Amniotic stem cell (primary cell): ENCODE measurements at regions not wholly inside any gene's neighbourhood (a gene's known extent, or its start where the extent isn't known, plus 50 kb on each side); places are given as distances from the start of the nearest gene placed in this dataset.
"Not testable (repeated sequence)": the region's sequence is repeated elsewhere in the genome, so short reads cannot be mapped to it uniquely, and the experiment has no call there.

Source experiments
- DNase-seq: peaks from one replicate; lab custom pipeline; 2025; lab: John Stamatoyannopoulos, UW

- DNase-seq = no peak
Measured at GRCh38 chr6:134398453-134398852, 80.5 kb upstream of the SGK1 start.

- no peak for DNase-seq
Measured at GRCh38 chr6:134397676-134398075, 79.8 kb upstream of the SGK1 start.

- no peak for DNase-seq
Measured at GRCh38 chr6:134394905-134395304, 77.0 kb upstream of the SGK1 start.

- no peak for DNase-seq
Measured at GRCh38 chr6:134394208-134394607, 76.3 kb upstream of the SGK1 start.

GRCh38 chr6:134391205-134391604, 73.3 kb upstream of the SGK1 start:
- no peak for DNase-seq

- DNase-seq = no peak
Measured at GRCh38 chr6:134389658-134390057, 71.7 kb upstream of the SGK1 start.

- no peak for DNase-seq
Measured at GRCh38 chr6:134389129-134389528, 71.2 kb upstream of the SGK1 start.

- not testable (repeated sequence) for DNase-seq
Measured at GRCh38 chr6:134386482-134386881, 68.6 kb upstream of the SGK1 start.

GRCh38 chr6:134381959-134382358, 64.0 kb upstream of the SGK1 start:
- no peak for DNase-seq

GRCh38 chr6:134379599-134379998, 61.7 kb upstream of the SGK1 start:
- no peak for DNase-seq

GRCh38 chr6:134379076-134379475, 61.2 kb upstream of the SGK1 start:
- no peak for DNase-seq

GRCh38 chr6:134378426-134378825, 60.5 kb upstream of the SGK1 start:
- no peak for DNase-seq

- no peak for DNase-seq
Measured at GRCh38 chr6:134376785-134377184, 58.9 kb upstream of the SGK1 start.

- no peak for DNase-seq
Measured at GRCh38 chr6:134375220-134375580, 57.3 kb upstream of the SGK1 start.

- DNase-seq = no peak
Measured at GRCh38 chr6:134374491-134375219, 56.7 kb upstream of the SGK1 start.

GRCh38 chr6:134373993-134374392, 56.1 kb upstream of the SGK1 start:
- no peak for DNase-seq

GRCh38 chr6:134373282-134373922, 55.5 kb upstream of the SGK1 start:
- DNase-seq = peak; percentile 49

GRCh38 chr6:134372603-134373281, 54.8 kb upstream of the SGK1 start:
- peak; percentile 3 for DNase-seq

- DNase-seq = no peak
Measured at GRCh38 chr6:134368670-134369069, 50.8 kb upstream of the SGK1 start.
